Thyroid gland (tissue), 4 donors: ENCODE measurements at regions not wholly inside any gene's neighbourhood (a gene's known extent, or its start where the extent isn't known, plus 50 kb on each side); places are given as distances from the start of the nearest gene placed in this dataset.

Experiments
- POLR2A ChIP-seq, 2 donors: fragments of 450-650 bp; IDR thresholded peaks; one replicate each; pipeline ENCODE4 v1.6.1; 2017; ENCODE audit warnings: antibody characterized with exemption in 2 of 2, mild to moderate bottlenecking in 2 of 2, moderate library complexity in 1 of 2
- TF ChIP-seq, protein P1 (sequence below), 6 experiments: fragments of 200-600 bp in 3 of 6; fragments of 450-650 bp in 3 of 6; sonication (generic) in 3 of 6; IDR thresholded peaks; one replicate each; pipeline ENCODE4 v1.5.1; 2016 to 2019; ENCODE audit warnings: antibody characterized with exemption in 6 of 6, mild to moderate bottlenecking in 2 of 6, inconsistent platforms in 1 of 6, moderate library complexity in 1 of 6

DNA sequence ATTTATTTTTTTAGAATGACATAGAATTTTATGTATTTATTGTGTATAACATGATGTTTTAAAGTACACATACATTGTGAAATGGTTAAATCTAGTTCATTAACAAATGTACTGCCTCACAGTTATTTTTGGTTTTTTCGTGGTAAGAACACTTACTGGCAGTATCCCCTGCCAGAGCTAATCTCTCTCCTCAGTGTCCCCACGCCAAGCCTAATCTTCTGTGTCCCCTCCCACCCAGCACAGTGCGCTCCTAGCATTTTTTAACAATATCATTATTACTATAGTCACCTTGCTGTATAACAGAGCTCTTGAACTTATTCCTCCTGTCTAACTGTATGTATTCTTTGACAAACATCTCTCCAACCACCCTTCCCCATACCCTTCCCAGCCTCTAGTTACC is 333.2 kb downstream of the GABRB3 start:
- TF ChIP-seq, protein P1, sequence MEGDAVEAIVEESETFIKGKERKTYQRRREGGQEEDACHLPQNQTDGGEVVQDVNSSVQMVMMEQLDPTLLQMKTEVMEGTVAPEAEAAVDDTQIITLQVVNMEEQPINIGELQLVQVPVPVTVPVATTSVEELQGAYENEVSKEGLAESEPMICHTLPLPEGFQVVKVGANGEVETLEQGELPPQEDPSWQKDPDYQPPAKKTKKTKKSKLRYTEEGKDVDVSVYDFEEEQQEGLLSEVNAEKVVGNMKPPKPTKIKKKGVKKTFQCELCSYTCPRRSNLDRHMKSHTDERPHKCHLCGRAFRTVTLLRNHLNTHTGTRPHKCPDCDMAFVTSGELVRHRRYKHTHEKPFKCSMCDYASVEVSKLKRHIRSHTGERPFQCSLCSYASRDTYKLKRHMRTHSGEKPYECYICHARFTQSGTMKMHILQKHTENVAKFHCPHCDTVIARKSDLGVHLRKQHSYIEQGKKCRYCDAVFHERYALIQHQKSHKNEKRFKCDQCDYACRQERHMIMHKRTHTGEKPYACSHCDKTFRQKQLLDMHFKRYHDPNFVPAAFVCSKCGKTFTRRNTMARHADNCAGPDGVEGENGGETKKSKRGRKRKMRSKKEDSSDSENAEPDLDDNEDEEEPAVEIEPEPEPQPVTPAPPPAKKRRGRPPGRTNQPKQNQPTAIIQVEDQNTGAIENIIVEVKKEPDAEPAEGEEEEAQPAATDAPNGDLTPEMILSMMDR (IDR thresholded peaks at IDR 0.05), result no peak
- no peak for TF ChIP-seq POLR2A (IDR thresholded peaks at IDR 0.05)
